ENCODE measurements at regions not wholly inside any gene's neighbourhood (a gene's known extent, or its start where the extent isn't known, plus 50 kb on each side); places are given as distances from the start of the nearest gene placed in this dataset.

DNA sequence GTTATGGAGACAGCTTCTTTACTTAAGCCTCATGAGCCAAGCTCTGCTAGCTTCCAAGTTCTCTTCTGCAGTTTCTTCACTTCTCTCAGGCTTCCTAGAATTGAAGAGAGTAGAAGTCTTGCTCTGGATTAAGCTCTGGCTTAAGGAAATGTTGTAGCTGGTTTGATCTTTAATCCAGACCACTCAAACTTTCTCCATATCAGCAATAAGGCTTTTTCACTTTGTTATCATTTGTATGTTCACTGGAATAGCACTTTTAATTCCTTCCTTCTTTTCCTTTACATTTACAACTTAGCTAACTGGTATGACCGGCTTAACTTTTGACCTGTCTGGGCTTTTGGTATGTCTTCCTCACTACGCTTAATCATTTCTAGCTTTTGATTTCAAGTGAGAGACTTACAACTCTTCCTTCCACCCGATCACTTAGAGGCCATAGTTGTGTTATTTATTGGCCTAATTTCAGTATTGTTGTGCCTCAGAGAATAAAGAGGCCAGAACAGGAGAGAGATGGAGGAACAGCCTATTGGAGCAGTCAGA, 236.6 kb upstream of the BMP2 start:
- TF ChIP-seq EZH2phosphoT487 (conservative IDR thresholded peaks at IDR 0.05; ENCODE audit: low read length) = no peak
- H3K36me3 ChIP-seq (ENCODE audit: low read length) = no peaks in the 10 kb centered on the region

DNA sequence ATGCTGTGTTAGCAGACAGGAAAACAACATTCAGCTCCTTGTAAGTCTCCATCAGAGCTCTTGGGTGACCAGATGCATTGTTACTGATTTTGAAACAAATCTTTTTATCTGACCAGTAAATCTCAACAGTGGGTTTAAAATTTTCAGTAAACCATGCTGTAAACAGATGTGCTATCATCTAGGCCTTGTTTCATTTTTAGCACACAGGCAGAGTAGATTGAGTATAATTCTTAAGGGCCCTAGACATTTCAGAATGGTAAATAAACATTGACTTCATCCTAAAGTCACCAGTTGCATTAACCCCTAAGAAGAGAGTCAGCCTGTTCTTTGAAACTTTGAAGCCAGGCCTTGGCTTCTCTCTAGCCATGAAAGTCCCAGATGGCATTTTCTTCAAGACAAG, 237.2 kb upstream of the BMP2 start:
- Histone ChIP-seq H3F3A (ENCODE audit: insufficient read depth) (no peaks in the 10 kb centered on the region), H2AFZ (ENCODE audit: low read depth, low read length, severe bottlenecking) (no peak overlapping the region), H4K20me1 (ENCODE audit: low read depth, low read length) (no peaks in the 10 kb centered on the region)

More for the DNA sequence above, 236.6 kb upstream of the BMP2 start:
- Histone ChIP-seq H3K79me2 (ENCODE audit: insufficient read depth, low read length) (no peaks in the 10 kb centered on the region), H3K9ac (ENCODE audit: low read length) (no peak overlapping the region), H4K20me1 (ENCODE audit: low read depth, low read length) (no peaks in the 10 kb centered on the region), H3K4me2 (ENCODE audit: low read depth, low read length, poor library complexity, severe bottlenecking) (no peak overlapping the region), H3K27ac (ENCODE audit: low read depth, low read length) (no peak overlapping the region), H3K4me3 (ENCODE audit: insufficient read depth, low read length, poor library complexity, severe bottlenecking) (no peak overlapping the region), H3K27me3 (ENCODE audit: low read length) (no peaks in the 10 kb centered on the region), H3K9me3 (ENCODE audit: insufficient read depth, low read length) (no peaks in the 10 kb centered on the region), H3K9me2 (replicated peaks; ENCODE audit: insufficient read depth, low read length) (no peaks in the 10 kb centered on the region), H3F3A (ENCODE audit: insufficient read depth) (no peaks in the 10 kb centered on the region), H2AFZ (ENCODE audit: low read depth, low read length, severe bottlenecking) (no peak overlapping the region)

DNA sequence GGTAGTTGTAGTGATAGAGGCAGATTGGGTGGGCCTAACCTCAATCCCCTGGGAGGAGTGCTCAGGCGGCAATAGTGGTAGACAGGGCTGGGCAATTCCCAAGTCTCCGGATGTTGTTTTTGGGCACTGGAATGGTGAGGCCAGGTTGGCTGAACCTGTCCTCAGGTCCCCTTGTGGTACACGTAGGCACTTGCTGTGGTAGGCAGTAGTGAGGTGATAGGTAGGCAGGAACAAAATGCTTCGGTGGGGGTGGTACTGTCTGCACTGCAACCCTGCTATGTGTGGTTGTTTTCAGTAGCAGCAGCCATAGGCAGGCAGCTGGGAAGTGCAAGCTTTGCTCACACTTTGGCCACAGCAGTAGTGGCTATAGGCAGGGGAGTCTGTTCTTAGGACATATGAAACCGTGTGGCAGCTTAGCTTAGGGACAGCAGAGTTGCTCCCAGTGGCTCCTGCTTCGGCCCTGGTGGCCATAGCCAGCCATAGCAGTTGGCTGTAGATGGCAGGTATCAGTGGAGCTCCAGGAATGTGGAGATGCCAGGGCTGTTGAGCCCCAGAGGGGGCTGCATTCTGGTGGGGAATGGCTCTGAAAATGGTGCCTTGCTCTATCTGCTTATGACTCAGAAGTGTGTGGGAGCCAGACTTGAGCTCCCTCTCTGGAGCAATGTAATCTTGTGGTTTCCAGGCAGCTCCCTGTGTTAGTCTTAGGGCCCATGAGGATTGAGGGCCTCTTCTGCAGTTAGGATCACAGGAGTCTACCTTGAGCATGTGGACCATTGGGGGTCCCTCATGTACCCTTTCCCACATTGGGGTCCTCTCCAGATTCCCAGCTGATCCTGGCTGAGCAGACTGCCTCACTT, 241.8 kb upstream of the BMP2 start:
- no peak overlapping the region for H3K4me3 ChIP-seq (ENCODE audit: insufficient read depth, low read length, poor library complexity, severe bottlenecking)
- no peaks in the 10 kb centered on the region for H3K79me2 ChIP-seq (ENCODE audit: insufficient read depth, low read length)
- H3K4me2 ChIP-seq (ENCODE audit: low read depth, low read length, poor library complexity, severe bottlenecking) = no peak overlapping the region
- no peaks in the 10 kb centered on the region for H3K36me3 ChIP-seq (ENCODE audit: low read length)
- TF ChIP-seq, protein P1, sequence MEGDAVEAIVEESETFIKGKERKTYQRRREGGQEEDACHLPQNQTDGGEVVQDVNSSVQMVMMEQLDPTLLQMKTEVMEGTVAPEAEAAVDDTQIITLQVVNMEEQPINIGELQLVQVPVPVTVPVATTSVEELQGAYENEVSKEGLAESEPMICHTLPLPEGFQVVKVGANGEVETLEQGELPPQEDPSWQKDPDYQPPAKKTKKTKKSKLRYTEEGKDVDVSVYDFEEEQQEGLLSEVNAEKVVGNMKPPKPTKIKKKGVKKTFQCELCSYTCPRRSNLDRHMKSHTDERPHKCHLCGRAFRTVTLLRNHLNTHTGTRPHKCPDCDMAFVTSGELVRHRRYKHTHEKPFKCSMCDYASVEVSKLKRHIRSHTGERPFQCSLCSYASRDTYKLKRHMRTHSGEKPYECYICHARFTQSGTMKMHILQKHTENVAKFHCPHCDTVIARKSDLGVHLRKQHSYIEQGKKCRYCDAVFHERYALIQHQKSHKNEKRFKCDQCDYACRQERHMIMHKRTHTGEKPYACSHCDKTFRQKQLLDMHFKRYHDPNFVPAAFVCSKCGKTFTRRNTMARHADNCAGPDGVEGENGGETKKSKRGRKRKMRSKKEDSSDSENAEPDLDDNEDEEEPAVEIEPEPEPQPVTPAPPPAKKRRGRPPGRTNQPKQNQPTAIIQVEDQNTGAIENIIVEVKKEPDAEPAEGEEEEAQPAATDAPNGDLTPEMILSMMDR (IDR thresholded peaks at IDR 0.05; ENCODE audit: insufficient read depth, low read length, poor library complexity, severe bottlenecking) = no peak
- TF ChIP-seq EZH2phosphoT487 (conservative IDR thresholded peaks at IDR 0.05; ENCODE audit: low read length) = no peak
- H3K9me2 ChIP-seq (replicated peaks; ENCODE audit: insufficient read depth, low read length) = no peaks in the 10 kb centered on the region
- H3K9ac ChIP-seq (ENCODE audit: low read length) = no peak overlapping the region
- no peaks in the 10 kb centered on the region for H4K20me1 ChIP-seq (ENCODE audit: low read depth, low read length)
- no peaks in the 10 kb centered on the region for H3F3A ChIP-seq (ENCODE audit: insufficient read depth)
- H3K27me3 ChIP-seq (ENCODE audit: low read length) = no peaks in the 10 kb centered on the region
- no peak overlapping the region for H2AFZ ChIP-seq (ENCODE audit: low read depth, low read length, severe bottlenecking)
- H3K9me3 ChIP-seq (ENCODE audit: insufficient read depth, low read length) = no peaks in the 10 kb centered on the region
- H3K27ac ChIP-seq (ENCODE audit: low read depth, low read length) = no peak overlapping the region

More for the DNA sequence above, 237.2 kb upstream of the BMP2 start:
- no peaks in the 10 kb centered on the region for H3K79me2 ChIP-seq (ENCODE audit: insufficient read depth, low read length)
- H3K9ac ChIP-seq (ENCODE audit: low read length) = no peak overlapping the region
- H3K9me2 ChIP-seq (replicated peaks; ENCODE audit: insufficient read depth, low read length) = no peaks in the 10 kb centered on the region
- H3K4me2 ChIP-seq (ENCODE audit: low read depth, low read length, poor library complexity, severe bottlenecking) = no peak overlapping the region
- no peak overlapping the region for H3K27ac ChIP-seq (ENCODE audit: low read depth, low read length)
- no peak for TF ChIP-seq EZH2phosphoT487 (conservative IDR thresholded peaks at IDR 0.05; ENCODE audit: low read length)
- TF ChIP-seq, protein P1 (IDR thresholded peaks at IDR 0.05; ENCODE audit: insufficient read depth, low read length, poor library complexity, severe bottlenecking) = no peak
- no peaks in the 10 kb centered on the region for H3K36me3 ChIP-seq (ENCODE audit: low read length)
- H3K27me3 ChIP-seq (ENCODE audit: low read length) = no peaks in the 10 kb centered on the region
- no peak overlapping the region for H3K4me3 ChIP-seq (ENCODE audit: insufficient read depth, low read length, poor library complexity, severe bottlenecking)
- no peaks in the 10 kb centered on the region for H3K9me3 ChIP-seq (ENCODE audit: insufficient read depth, low read length)

DNA sequence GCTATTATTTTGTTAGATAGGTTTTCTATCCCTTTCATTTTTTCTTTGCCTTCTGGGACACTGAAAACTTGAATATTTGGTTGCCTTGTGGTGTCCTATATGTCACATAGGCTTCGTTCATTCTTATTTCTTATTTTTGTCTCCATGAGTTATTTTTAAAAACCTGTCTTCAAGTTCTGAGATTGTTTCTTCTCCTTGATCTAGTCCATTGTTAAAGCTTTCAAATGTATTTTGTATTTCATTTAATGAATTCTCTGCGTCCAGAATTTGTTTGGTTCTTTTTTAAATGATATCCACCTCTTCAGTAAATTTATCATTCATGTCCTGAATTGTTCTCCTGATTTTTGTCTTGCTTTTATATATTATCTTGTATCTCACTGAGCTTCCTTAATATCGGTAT, 243.2 kb upstream of the BMP2 start:
- no peaks in the 10 kb centered on the region for H3K9me3 ChIP-seq (ENCODE audit: insufficient read depth, low read length)
- no peaks in the 10 kb centered on the region for H3F3A ChIP-seq (ENCODE audit: insufficient read depth)
- H3K4me3 ChIP-seq (ENCODE audit: insufficient read depth, low read length, poor library complexity, severe bottlenecking) = no peak overlapping the region
- H3K4me2 ChIP-seq (ENCODE audit: low read depth, low read length, poor library complexity, severe bottlenecking) = no peak overlapping the region
- H3K79me2 ChIP-seq (ENCODE audit: insufficient read depth, low read length) = no peaks in the 10 kb centered on the region
- no peaks in the 10 kb centered on the region for H3K36me3 ChIP-seq (ENCODE audit: low read length)
- no peak for TF ChIP-seq EZH2phosphoT487 (conservative IDR thresholded peaks at IDR 0.05; ENCODE audit: low read length)
- TF ChIP-seq, protein P1 (IDR thresholded peaks at IDR 0.05; ENCODE audit: insufficient read depth, low read length, poor library complexity, severe bottlenecking) = no peak
- H3K27me3 ChIP-seq (ENCODE audit: low read length) = no peaks in the 10 kb centered on the region
- H2AFZ ChIP-seq (ENCODE audit: low read depth, low read length, severe bottlenecking) = no peak overlapping the region
- no peaks in the 10 kb centered on the region for H4K20me1 ChIP-seq (ENCODE audit: low read depth, low read length)
- H3K27ac ChIP-seq (ENCODE audit: low read depth, low read length) = no peak overlapping the region
- H3K9ac ChIP-seq (ENCODE audit: low read length) = no peak overlapping the region
- H3K9me2 ChIP-seq (replicated peaks; ENCODE audit: insufficient read depth, low read length) = no peaks in the 10 kb centered on the region

All from SU-DHL-6 (cell line).